Adipose tissue (tissue), 3 donors: ENCODE measurements at regions not wholly inside any gene's neighbourhood (a gene's known extent, or its start where the extent isn't known, plus 50 kb on each side); places are given as distances from the start of the nearest gene placed in this dataset.

Experiments
- H3K27ac ChIP-seq: one replicate; pipeline ENCODE4 v1.5.1; 2013; ENCODE audit warnings: low read depth, low read length
- WGBS, 3 donors: extraction: QIAGEN DNeasy Blood & Tissue Kit; methylation state at CpG; one replicate each; pipeline ENCODE4 v1.1.7; 2013; 5-methylcytosine and 5-hydroxymethylcytosine counted together
- donor health status: healthy with polysubstance abuse.
- donor health status: Bipolar disorder and iron deficiency.
- donor health status: healthy.

- no peak overlapping the region for H3K27ac ChIP-seq
- WGBS, 3 donors, result 68 to 77% (median 69%) methylated on average over 6 of the region's 6 CpGs
These were observed 109.5 kb upstream of the ADRA1D start for GRCh38 chr20:4358552-4358951.

GRCh38 chr20:4352348-4352747 is 103.3 kb upstream of the ADRA1D start:
- 84 to 95% (median 89%) methylated on average over 1 of the region's 1 CpG for WGBS, 3 donors
- no peak overlapping the region for H3K27ac ChIP-seq

GRCh38 chr20:4350096-4350495 is 101.0 kb upstream of the ADRA1D start:
- WGBS, 3 donors, result 53 to 59% (median 56%) methylated on average over 1 of the region's 1 CpG

GRCh38 chr20:4344670-4345069 is 95.6 kb upstream of the ADRA1D start:
- 65 to 69% (median 67%) methylated on average over 2 of the region's 2 CpGs for WGBS, 3 donors
- no peak overlapping the region for H3K27ac ChIP-seq

More at GRCh38 chr20:4350096-4350495, 101.0 kb upstream of the ADRA1D start:
- no peak overlapping the region for H3K27ac ChIP-seq

GRCh38 chr20:4342609-4343008 is 93.5 kb upstream of the ADRA1D start:
- WGBS, 3 donors, result 17 to 41% (median 35%) methylated on average over 2 of the region's 2 CpGs
- no peak overlapping the region for H3K27ac ChIP-seq

GRCh38 chr20:4341804-4342485 is 92.9 kb upstream of the ADRA1D start:
- 38 to 49% (median 47%) methylated on average over 6 of the region's 6 CpGs for WGBS, 3 donors
- H3K27ac ChIP-seq, result no peak overlapping the region

- WGBS, 3 donors, result 40 to 80% (median 59%) methylated on average over 1 of the region's 1 CpG
These were observed 86.6 kb upstream of the ADRA1D start for GRCh38 chr20:4335722-4336121.

GRCh38 chr20:4332121-4332860 is 83.2 kb upstream of the ADRA1D start:
- 69 to 85% (median 70%) methylated on average over 5 of the region's 5 CpGs for WGBS, 3 donors
- H3K27ac ChIP-seq, result no peak overlapping the region

More at GRCh38 chr20:4335722-4336121, 86.6 kb upstream of the ADRA1D start:
- H3K27ac ChIP-seq, result no peak overlapping the region

GRCh38 chr20:4330011-4330410 is 80.9 kb upstream of the ADRA1D start:
- WGBS, 3 donors, result 58 to 86% (median 84%) methylated on average over 5 of the region's 5 CpGs
- H3K27ac ChIP-seq, result no peak overlapping the region

- 62 to 80% (median 79%) methylated on average over 5 of the region's 5 CpGs for WGBS, 3 donors
These were observed 80.1 kb upstream of the ADRA1D start for GRCh38 chr20:4329232-4329631.

GRCh38 chr20:4328541-4328940 is 79.5 kb upstream of the ADRA1D start:
- WGBS, 3 donors, result 72 to 94% (median 77%) methylated on average over 6 of the region's 6 CpGs
- no peak overlapping the region for H3K27ac ChIP-seq

More at GRCh38 chr20:4329232-4329631, 80.1 kb upstream of the ADRA1D start:
- H3K27ac ChIP-seq, result no peak overlapping the region

GRCh38 chr20:4327956-4328355 is 78.9 kb upstream of the ADRA1D start:
- 71 to 92% (median 86%) methylated on average over 4 of the region's 4 CpGs for WGBS, 3 donors
- H3K27ac ChIP-seq, result no peak overlapping the region

- H3K27ac ChIP-seq, result no peak overlapping the region
- 48 to 64% (median 56%) methylated on average over 4 of the region's 4 CpGs for WGBS, 3 donors
These were observed 77.3 kb upstream of the ADRA1D start for GRCh38 chr20:4326195-4327065.

- no peak overlapping the region for H3K27ac ChIP-seq
- 37 to 63% (median 62%) methylated on average over 8 of the region's 8 CpGs for WGBS, 3 donors
These were observed 76.6 kb upstream of the ADRA1D start for GRCh38 chr20:4325548-4326187.

- WGBS, 3 donors, result 75 to 84% (median 82%) methylated on average over 5 of the region's 5 CpGs
- H3K27ac ChIP-seq, result no peak overlapping the region
These were observed 75.6 kb upstream of the ADRA1D start for GRCh38 chr20:4324611-4325243.

GRCh38 chr20:4322499-4322898 is 73.4 kb upstream of the ADRA1D start:
- no peak overlapping the region for H3K27ac ChIP-seq
- WGBS, 3 donors, result 52 to 81% (median 72%) methylated on average over 1 of the region's 1 CpG

GRCh38 chr20:4320291-4320690 is 71.2 kb upstream of the ADRA1D start:
- 58 to 80% (median 75%) methylated on average over 5 of the region's 5 CpGs for WGBS, 3 donors
- no peak overlapping the region for H3K27ac ChIP-seq

- H3K27ac ChIP-seq, result no peak overlapping the region
These were observed 69.8 kb upstream of the ADRA1D start for GRCh38 chr20:4318891-4319290.
